Sigmoid colon (tissue), 4 donors: ENCODE measurements at regions not wholly inside any gene's neighbourhood (a gene's known extent, or its start where the extent isn't known, plus 50 kb on each side); places are given as distances from the start of the nearest gene placed in this dataset.

Experiments
- EP300 ChIP-seq, 4 donors: sonication (generic); formaldehyde crosslinking; IDR thresholded peaks; one replicate each; pipeline ENCODE4 v1.6.1; 2017; ENCODE audit warnings: antibody characterized with exemption in 4 of 4
- POLR2A ChIP-seq, 2 donors: fragments of 450-650 bp; IDR thresholded peaks; one replicate each; pipeline ENCODE4 v1.6.1; 2016; ENCODE audit warnings: antibody characterized with exemption in 2 of 2, mild to moderate bottlenecking in 2 of 2, moderate library complexity in 2 of 2
- POLR2AphosphoS5 ChIP-seq, 4 donors: sonication (generic); formaldehyde crosslinking; IDR thresholded peaks; one replicate each; pipeline ENCODE4 v1.6.1; 2017; ENCODE audit warnings: antibody characterized with exemption in 4 of 4

DNA sequence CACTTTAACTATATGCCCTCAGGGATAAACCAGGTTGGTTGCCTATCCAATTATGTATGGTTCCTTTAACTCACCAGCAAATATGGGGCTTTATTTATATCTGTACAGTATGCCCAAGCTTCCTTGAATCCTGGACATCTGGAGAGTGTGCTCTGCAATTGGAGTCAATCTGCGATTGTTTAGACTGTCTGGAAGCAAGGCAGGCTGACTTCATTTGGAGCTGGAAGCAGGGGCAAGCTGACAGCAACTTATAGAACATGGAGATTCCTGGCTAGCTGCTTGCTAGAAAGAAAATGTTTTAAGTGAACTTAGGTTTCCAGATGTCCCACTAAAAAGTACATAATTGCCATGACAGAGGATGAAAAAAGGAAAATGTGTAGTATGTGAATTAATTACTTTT, 63.7 kb upstream of the TPRG1 start:
- TF ChIP-seq POLR2AphosphoS5 (IDR thresholded peaks at IDR 0.05) (no peak), EP300 (IDR thresholded peaks at IDR 0.05) (no peak), POLR2A (IDR thresholded peaks at IDR 0.05) (no peak)
